Adrenal gland (tissue), 9 donors: ENCODE measurements at regions not wholly inside any gene's neighbourhood (a gene's known extent, or its start where the extent isn't known, plus 50 kb on each side); places are given as distances from the start of the nearest gene placed in this dataset.

Experiments
- DNase-seq, 7 donors: peaks; one replicate each; pipeline ENCODE4 v3.0.0-alpha.2; 2019 to 2020
- H3K27ac ChIP-seq, 5 donors: fragments of 200-600 bp; sonication (generic) in 4 of 5; 1 replicate in 3 of 5; 2 replicates in 2 of 5; pipeline versions ENCODE4 v1.5.1 to v1.8.0; 2016 to 2020; ENCODE audit warnings: mild to moderate bottlenecking in 1 of 5
- H3K27me3 ChIP-seq: fragments of 200-600 bp; 2 replicates; pipeline ENCODE4 v1.8.0; 2021
- H3K36me3 ChIP-seq, 2 donors: fragments of 200-600 bp; replicated peaks in 1 of 2; 1 replicate in 1 of 2; 2 replicates in 1 of 2; pipeline versions ENCODE4 v1.5.1 to v1.8.0; 2018 to 2022
- H3K4me1 ChIP-seq, 2 donors: fragments of 200-600 bp; replicated peaks in 1 of 2; 1 replicate in 1 of 2; 2 replicates in 1 of 2; pipeline versions ENCODE4 v1.5.1 to v1.8.0; 2018 to 2021
- H3K4me3 ChIP-seq, 4 donors: fragments of 200-600 bp; sonication (generic) in 3 of 4; one replicate each; pipeline ENCODE4 v1.5.1; 2016 to 2018
- H3K9me3 ChIP-seq, 3 donors: fragments of 200-600 bp; sonication (generic) in 1 of 3; replicated peaks in 1 of 3; 1 replicate in 2 of 3; 2 replicates in 1 of 3; pipeline versions ENCODE4 v1.5.1 to v1.8.0; 2016 to 2021
- CTCF ChIP-seq, 6 experiments: fragments of 450-650 bp in 4 of 6; fragments of 200-600 bp in 2 of 6; sonication (generic) in 1 of 6; IDR thresholded peaks; 1 replicate in 5 of 6; 2 replicates in 1 of 6; pipeline versions ENCODE4 v1.5.1 to v1.8.0; 2016 to 2021; ENCODE audit warnings: antibody characterized with exemption in 6 of 6, mild to moderate bottlenecking in 2 of 6, moderate library complexity in 1 of 6
- POLR2A ChIP-seq, 2 donors: fragments of 450-650 bp; IDR thresholded peaks; one replicate each; pipeline ENCODE4 v1.6.1; 2017; ENCODE audit warnings: antibody characterized with exemption in 2 of 2, mild to moderate bottlenecking in 2 of 2, moderate library complexity in 1 of 2
- WGBS, 4 donors: extraction: QIAGEN DNeasy Blood & Tissue Kit in 2 of 4; methylation state at CpG; one replicate each; pipeline versions ENCODE4 v1.1.5 to v1.1.7; 2013 to 2017; 5-methylcytosine and 5-hydroxymethylcytosine counted together
- intact Hi-C, 2 donors: fragments of 100-400 bp; cut with DNase I; formaldehyde crosslinking; loops; one replicate each; pipeline versions ENCODE4 v1.14.1 to v1.15.0; 2022 to 2023
- donor health status: healthy with polysubstance abuse.
- donor health status: Bipolar disorder and iron deficiency.
- donor health status: DM: yes; HTN: yes; CAD: no.
- donor health status: DM: no; HTN: no; CAD: no.
- donor health status: DM: no; HTN: no; CAD: no.

GRCh38 chr6:166757232-166758135 is 130.4 kb upstream of the RPS6KA2 start:
- Histone ChIP-seq H3K27me3 (no peaks in the 10 kb centered on the region), H3K27ac (no peak overlapping the region), H3K4me3 (no peak overlapping the region), H3K9me3 (no peaks in the 10 kb centered on the region), H3K4me1 (no peaks in the 10 kb centered on the region), H3K36me3 (no peaks in the 10 kb centered on the region)
- 12 to 22% (median 20%) methylated on average over 17 to 24 of the region's 24 CpGs for WGBS, 4 donors
- no peak for TF ChIP-seq POLR2A (IDR thresholded peaks at IDR 0.05)
- TF ChIP-seq CTCF (IDR thresholded peaks at IDR 0.05): no peak
- intact Hi-C loops: no loop called here
- DNase-seq: peak in 1 of 7 donors; percentile 7

GRCh38 chr6:166754218-166755030 is 127.4 kb upstream of the RPS6KA2 start:
- TF ChIP-seq CTCF (IDR thresholded peaks at IDR 0.05) (no peak), POLR2A (IDR thresholded peaks at IDR 0.05) (no peak)
- H3K4me1 ChIP-seq: no peaks in the 10 kb centered on the region
- no peaks in the 10 kb centered on the region for H3K27me3 ChIP-seq
- DNase-seq: no peak
- no peak overlapping the region for H3K27ac ChIP-seq
- no peaks in the 10 kb centered on the region for H3K9me3 ChIP-seq
- no peak overlapping the region for H3K4me3 ChIP-seq
- 90 to 93% (median 91%) methylated on average over 11 to 13 of the region's 13 CpGs for WGBS, 4 donors
- intact Hi-C loops: no loop called here
- no peaks in the 10 kb centered on the region for H3K36me3 ChIP-seq

DNA sequence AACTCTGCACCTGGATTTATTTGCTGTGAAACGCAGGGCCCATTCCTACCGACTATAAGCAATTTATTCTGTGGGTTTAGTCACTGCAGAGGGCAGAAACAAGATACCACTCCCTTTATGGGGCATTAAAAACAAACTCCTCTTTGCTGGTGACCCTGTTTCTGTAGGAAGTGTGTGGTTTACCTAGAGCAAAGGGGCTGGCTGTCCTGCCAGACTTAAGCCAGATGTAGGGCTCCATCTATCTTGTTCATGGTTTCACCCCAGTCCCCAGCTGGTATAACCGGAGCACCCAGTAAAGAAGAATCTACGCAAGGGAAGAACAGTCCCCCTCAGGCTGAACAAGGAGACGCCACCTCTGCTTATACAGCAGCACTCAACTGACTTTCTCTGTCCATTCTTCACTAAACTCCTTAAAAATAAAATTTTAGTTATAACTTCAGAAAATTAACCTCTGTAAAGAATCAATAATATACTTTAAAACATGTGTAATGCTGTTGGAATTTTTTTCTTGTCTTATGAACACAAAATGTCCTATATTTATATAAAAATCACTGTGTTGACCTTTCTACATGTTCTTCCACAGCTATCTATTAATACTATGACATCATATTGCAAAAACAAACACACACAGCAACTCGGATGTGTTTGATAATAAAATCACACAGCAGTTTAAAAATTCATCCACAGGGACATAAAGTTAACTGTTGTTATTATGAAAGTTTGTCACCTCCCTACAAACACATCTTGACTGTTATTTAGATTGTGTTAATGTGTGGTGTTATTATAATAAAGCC is 126.1 kb upstream of the RPS6KA2 start:
- Histone ChIP-seq H3K4me1 (no peaks in the 10 kb centered on the region), H3K27ac (no peak overlapping the region), H3K36me3 (no peaks in the 10 kb centered on the region), H3K27me3 (no peaks in the 10 kb centered on the region), H3K4me3 (no peak overlapping the region), H3K9me3 (no peaks in the 10 kb centered on the region)
- 76 to 82% (median 79%) methylated on average over 6 of the region's 6 CpGs for WGBS, 4 donors
- no peak for DNase-seq
- TF ChIP-seq POLR2A (IDR thresholded peaks at IDR 0.05) (no peak), CTCF (IDR thresholded peaks at IDR 0.05) (no peak)
- intact Hi-C loops: no loop called here

DNA sequence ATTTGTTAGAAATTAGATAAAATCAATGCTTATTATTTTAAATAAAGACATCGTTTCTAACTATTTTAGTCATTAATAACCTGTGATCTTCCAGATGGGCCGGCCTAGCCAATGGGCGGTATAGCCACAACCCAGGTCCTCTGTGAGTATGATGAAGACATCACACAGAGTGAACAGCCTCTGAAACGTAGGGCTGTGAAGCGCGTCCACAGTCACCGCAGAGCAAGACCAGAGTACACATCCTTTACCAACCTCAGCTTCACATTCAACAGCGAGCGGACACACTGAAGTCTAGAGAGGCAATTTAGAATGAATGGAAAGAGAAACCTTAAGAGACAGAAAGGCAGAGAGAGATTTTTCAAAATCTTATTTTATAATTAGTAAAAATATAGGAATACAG is 125.0 kb upstream of the RPS6KA2 start:
- DNase-seq: no peak
- 80 to 94% (median 86%) methylated on average over 9 of the region's 9 CpGs for WGBS, 4 donors
- TF ChIP-seq CTCF (IDR thresholded peaks at IDR 0.05) (no peak), POLR2A (IDR thresholded peaks at IDR 0.05) (no peak)

More for the DNA sequence above, 125.0 kb upstream of the RPS6KA2 start:
- Histone ChIP-seq H3K4me3 (no peak overlapping the region), H3K27ac (no peak overlapping the region), H3K4me1 (no peaks in the 10 kb centered on the region), H3K36me3 (no peaks in the 10 kb centered on the region), H3K9me3 (no peaks in the 10 kb centered on the region), H3K27me3 (no peaks in the 10 kb centered on the region)
- intact Hi-C loops: no loop called here
